WTC11 (cell line): ENCODE measurements at regions not wholly inside any gene's neighbourhood (a gene's known extent, or its start where the extent isn't known, plus 50 kb on each side); places are given as distances from the start of the nearest gene placed in this dataset.
A peak's percentile ranks its signal among the peaks of the same experiment; 100 is the strongest.

Experiments used
- ATAC-seq: fragments of 200-7000 bp; cut with Tn5 transposase; 2 replicates; pipeline ENCODE4 v1.10.0; 2021; ENCODE audit warnings: mild to moderate bottlenecking, moderate library complexity
- CTCF ChIA-PET: fragments of 300-600 bp; sonication (Branson Sonifier 250); formaldehyde crosslinking; loops from one replicate; lab custom pipeline; 2021; ENCODE audit warnings: antibody characterized with exemption; lab: Charles Lee
- POLR2A ChIA-PET: fragments of 350-600 bp; sonication (Branson Sonifier 250); formaldehyde crosslinking; loops from one replicate; lab custom pipeline; 2021; ENCODE audit warnings: antibody characterized with exemption; lab: Charles Lee
- DNase-seq: peaks from one replicate; pipeline ENCODE4 v3.0.0; 2021; ENCODE audit warnings: low spot score
- H3K27ac Mint-ChIP-seq: 2 replicates; pipeline ENCODE4 v1.8.0; 2021; ENCODE audit warnings: mixed read lengths
- H3K27me3 Mint-ChIP-seq: 2 replicates; pipeline ENCODE4 v1.8.0; 2021; ENCODE audit warnings: low read depth, mild to moderate bottlenecking, moderate library complexity, mixed read lengths
- H3K36me3 Mint-ChIP-seq: 2 replicates; pipeline ENCODE4 v1.8.0; 2021; ENCODE audit warnings: mixed read lengths
- H3K4me1 Mint-ChIP-seq: 2 replicates; pipeline ENCODE4 v1.8.0; 2022; ENCODE audit warnings: mixed read lengths
- H3K4me3 Mint-ChIP-seq: 2 replicates; pipeline ENCODE4 v1.8.0; 2021; ENCODE audit warnings: mild to moderate bottlenecking, moderate library complexity, mixed read lengths
- H3K9me3 Mint-ChIP-seq: 2 replicates; pipeline ENCODE4 v1.8.0; 2021; ENCODE audit warnings: mixed read lengths
- CBFB ChIP-seq: sonication (generic); formaldehyde crosslinking; IDR thresholded peaks from 2 replicates; pipeline ENCODE4 v1.8.1; 2022; ENCODE audit warnings: mild to moderate bottlenecking, low read depth, missing genetic modification reagents
- CTCF ChIP-seq: fragments of 200-600 bp; IDR thresholded peaks from 2 replicates; pipeline ENCODE4 v1.8.0; 2022; ENCODE audit warnings: antibody characterized with exemption
- E2F4 ChIP-seq: sonication (generic); formaldehyde crosslinking; IDR thresholded peaks from 2 replicates; pipeline ENCODE4 v1.8.1; 2022; ENCODE audit warnings: low read depth, mild to moderate bottlenecking, moderate library complexity, missing genetic modification reagents, borderline replicate concordance
- EMX1 ChIP-seq: fragments of 250-450 bp; sonication (Bioruptor Pico); IDR thresholded peaks from 2 replicates; pipeline ENCODE4 v1.8.0; 2021; ENCODE audit warnings: mild to moderate bottlenecking
- ETV6 ChIP-seq: sonication (generic); formaldehyde crosslinking; IDR thresholded peaks from 2 replicates; pipeline ENCODE4 v1.8.1; 2022; ENCODE audit warnings: mild to moderate bottlenecking, missing genetic modification reagents
- NFYB ChIP-seq: sonication (generic); formaldehyde crosslinking; conservative IDR thresholded peaks from 2 replicates; pipeline ENCODE4 v1.8.0; 2022; ENCODE audit warnings: low read depth, missing genetic modification reagents
- NR1H2 ChIP-seq: sonication (generic); formaldehyde crosslinking; IDR thresholded peaks from 2 replicates; pipeline ENCODE4 v1.9.0; 2021; ENCODE audit warnings: mild to moderate bottlenecking, moderate library complexity, missing genetic modification reagents
- NR2C2 ChIP-seq: sonication (generic); formaldehyde crosslinking; IDR thresholded peaks from 2 replicates; pipeline ENCODE4 v1.8.0; 2022; ENCODE audit warnings: mild to moderate bottlenecking, missing genetic modification reagents
- RORB ChIP-seq: fragments of 250-450 bp; sonication (Bioruptor Pico); IDR thresholded peaks from 2 replicates; pipeline ENCODE4 v1.9.0; 2021; ENCODE audit warnings: mild to moderate bottlenecking
- SOX15 ChIP-seq: fragments of 250-450 bp; sonication (Bioruptor Pico); IDR thresholded peaks from 2 replicates; pipeline ENCODE4 v1.9.0; 2021; ENCODE audit warnings: mild to moderate bottlenecking
- TEAD1 ChIP-seq: sonication (generic); formaldehyde crosslinking; IDR thresholded peaks from 2 replicates; pipeline ENCODE4 v1.8.0; 2022; ENCODE audit warnings: mild to moderate bottlenecking, missing genetic modification reagents
- ZNF219 ChIP-seq: sonication (generic); formaldehyde crosslinking; IDR thresholded peaks from 2 replicates; pipeline ENCODE4 v1.8.0; 2023; ENCODE audit warnings: missing genetic modification reagents, mild to moderate bottlenecking, borderline replicate concordance
- ZNF281 ChIP-seq: sonication (generic); formaldehyde crosslinking; IDR thresholded peaks from 2 replicates; pipeline ENCODE4 v1.8.0; 2023; ENCODE audit warnings: mild to moderate bottlenecking, missing genetic modification reagents
- ZNF396 ChIP-seq: fragments of 250-450 bp; sonication (Bioruptor Pico); IDR thresholded peaks from 2 replicates; pipeline ENCODE4 v1.8.0; 2021; ENCODE audit warnings: mild to moderate bottlenecking, moderate library complexity, borderline replicate concordance
- ZNF423 ChIP-seq: fragments of 250-450 bp; sonication (Bioruptor Pico); IDR thresholded peaks from 2 replicates; pipeline ENCODE4 v2.1.2; 2022; ENCODE audit warnings: mild to moderate bottlenecking, moderate library complexity
- TF ChIP-seq, protein P1 (sequence below): sonication (generic); formaldehyde crosslinking; conservative IDR thresholded peaks from 2 replicates; pipeline ENCODE4 v1.8.1; 2022; ENCODE audit warnings: mild to moderate bottlenecking, missing genetic modification reagents
- TF ChIP-seq, protein P2 (sequence below): sonication (generic); formaldehyde crosslinking; IDR thresholded peaks from 2 replicates; pipeline ENCODE4 v1.8.0; 2022; ENCODE audit warnings: mild to moderate bottlenecking, missing genetic modification reagents
- TF ChIP-seq, protein P3 (sequence below): sonication (generic); formaldehyde crosslinking; IDR thresholded peaks from 2 replicates; pipeline ENCODE4 v1.8.1; 2022; ENCODE audit warnings: mild to moderate bottlenecking, moderate library complexity, missing genetic modification reagents
- TF ChIP-seq, protein P4 (sequence below): sonication (generic); formaldehyde crosslinking; IDR thresholded peaks from 2 replicates; pipeline ENCODE4 v1.8.0; 2022; ENCODE audit warnings: mild to moderate bottlenecking, missing genetic modification reagents
- TF ChIP-seq, protein P5 (sequence below): sonication (generic); formaldehyde crosslinking; IDR thresholded peaks from 2 replicates; pipeline ENCODE4 v1.8.1; 2022; ENCODE audit warnings: missing genetic modification reagents, borderline replicate concordance
- TF ChIP-seq, protein P6 (sequence below): sonication (generic); formaldehyde crosslinking; IDR thresholded peaks from 2 replicates; pipeline ENCODE4 v1.8.1; 2023; ENCODE audit warnings: mild to moderate bottlenecking, moderate library complexity, missing genetic modification reagents

- Mint-ChIP-seq H3K27ac (no peak overlapping the region), H3K4me3 (peak overlapping the region; percentile 76), H3K4me1 (peaks cover 24% of the 10 kb centered on the region), H3K36me3 (no peaks in the 10 kb centered on the region), H3K27me3 (peaks cover 30% of the 10 kb centered on the region), H3K9me3 (0 out of 2 replicates have a peak, but pooled peaks cover 3% of the 10 kb centered on the region)
- POLR2A ChIA-PET: interaction anchor here (1.1 kb wide), 1 partner anchor 53 kb away, joined by 9 read pairs; no protein-coding TSS in a partner anchor
- DNase-seq (no peak), ATAC-seq (no peak)
- TF ChIP-seq E2F4 (CRISPR knock-in tag) (no peak), TEAD1 (CRISPR knock-in tag) (no peak), ZNF396 (CRISPR knock-in tag) (no peak), NR2C2 (no peak), ZNF281 (CRISPR knock-in tag) (no peak), RORB (CRISPR knock-in tag) (no peak), NR1H2 (CRISPR knock-in tag) (no peak), EMX1 (CRISPR knock-in tag) (no peak), NFYB (CRISPR knock-in tag) (no peak), SOX15 (CRISPR knock-in tag) (no peak), ZNF219 (CRISPR knock-in tag) (no peak)
- TF ChIP-seq, protein P1, sequence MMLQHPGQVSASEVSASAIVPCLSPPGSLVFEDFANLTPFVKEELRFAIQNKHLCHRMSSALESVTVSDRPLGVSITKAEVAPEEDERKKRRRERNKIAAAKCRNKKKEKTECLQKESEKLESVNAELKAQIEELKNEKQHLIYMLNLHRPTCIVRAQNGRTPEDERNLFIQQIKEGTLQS (CRISPR knock-in tag): no peak
- TF ChIP-seq, protein P2, sequence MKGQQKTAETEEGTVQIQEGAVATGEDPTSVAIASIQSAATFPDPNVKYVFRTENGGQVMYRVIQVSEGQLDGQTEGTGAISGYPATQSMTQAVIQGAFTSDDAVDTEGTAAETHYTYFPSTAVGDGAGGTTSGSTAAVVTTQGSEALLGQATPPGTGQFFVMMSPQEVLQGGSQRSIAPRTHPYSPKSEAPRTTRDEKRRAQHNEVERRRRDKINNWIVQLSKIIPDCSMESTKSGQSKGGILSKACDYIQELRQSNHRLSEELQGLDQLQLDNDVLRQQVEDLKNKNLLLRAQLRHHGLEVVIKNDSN: no peak
- TF ChIP-seq, protein P3, sequence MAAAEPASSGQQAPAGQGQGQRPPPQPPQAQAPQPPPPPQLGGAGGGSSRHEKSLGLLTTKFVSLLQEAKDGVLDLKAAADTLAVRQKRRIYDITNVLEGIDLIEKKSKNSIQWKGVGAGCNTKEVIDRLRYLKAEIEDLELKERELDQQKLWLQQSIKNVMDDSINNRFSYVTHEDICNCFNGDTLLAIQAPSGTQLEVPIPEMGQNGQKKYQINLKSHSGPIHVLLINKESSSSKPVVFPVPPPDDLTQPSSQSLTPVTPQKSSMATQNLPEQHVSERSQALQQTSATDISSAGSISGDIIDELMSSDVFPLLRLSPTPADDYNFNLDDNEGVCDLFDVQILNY (CRISPR knock-in tag): no peak
- CTCF ChIA-PET: interaction anchor here (0.6 to 5.6 kb wide), 33 partner anchors 9 to 517 kb away, joined by 3 to 189 read pairs (median 4); no protein-coding TSS in a partner anchor
Observed at GRCh38 chr17:21510686-21511362, 134.7 kb downstream of the KCNJ12 start.

GRCh38 chr17:21511363-21512195, 135.4 kb downstream of the KCNJ12 start:
- POLR2A ChIA-PET: interaction anchor here (0.7 to 1.1 kb wide), 2 partner anchors 54 to 225 kb away, joined by 4 to 9 read pairs; no protein-coding TSS in a partner anchor
- Mint-ChIP-seq H3K36me3 (no peaks in the 10 kb centered on the region), H3K4me3 (peak overlapping the region; percentile 76), H3K4me1 (peaks cover 28% of the 10 kb centered on the region), H3K9me3 (0 out of 2 replicates have a peak, but pooled peaks cover 3% of the 10 kb centered on the region), H3K27ac (no peak overlapping the region), H3K27me3 (peaks cover 30% of the 10 kb centered on the region)
- DNase-seq (peak; percentile 90), ATAC-seq (peak; percentile 91)
- CTCF ChIA-PET: interaction anchor here (0.6 to 5.6 kb wide), 36 partner anchors 10 to 518 kb away, joined by 3 to 189 read pairs (median 4); no protein-coding TSS in a partner anchor
- TF ChIP-seq NR2C2: no peak
- TF ChIP-seq, protein P4, sequence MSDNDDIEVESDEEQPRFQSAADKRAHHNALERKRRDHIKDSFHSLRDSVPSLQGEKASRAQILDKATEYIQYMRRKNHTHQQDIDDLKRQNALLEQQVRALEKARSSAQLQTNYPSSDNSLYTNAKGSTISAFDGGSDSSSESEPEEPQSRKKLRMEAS (CRISPR knock-in tag): peak; percentile 25; the same call in 1 of the 2 replicates
- no peak for TF ChIP-seq CBFB (CRISPR knock-in tag)
- peak; percentile 60 for TF ChIP-seq ZNF423
- TF ChIP-seq, protein P5, sequence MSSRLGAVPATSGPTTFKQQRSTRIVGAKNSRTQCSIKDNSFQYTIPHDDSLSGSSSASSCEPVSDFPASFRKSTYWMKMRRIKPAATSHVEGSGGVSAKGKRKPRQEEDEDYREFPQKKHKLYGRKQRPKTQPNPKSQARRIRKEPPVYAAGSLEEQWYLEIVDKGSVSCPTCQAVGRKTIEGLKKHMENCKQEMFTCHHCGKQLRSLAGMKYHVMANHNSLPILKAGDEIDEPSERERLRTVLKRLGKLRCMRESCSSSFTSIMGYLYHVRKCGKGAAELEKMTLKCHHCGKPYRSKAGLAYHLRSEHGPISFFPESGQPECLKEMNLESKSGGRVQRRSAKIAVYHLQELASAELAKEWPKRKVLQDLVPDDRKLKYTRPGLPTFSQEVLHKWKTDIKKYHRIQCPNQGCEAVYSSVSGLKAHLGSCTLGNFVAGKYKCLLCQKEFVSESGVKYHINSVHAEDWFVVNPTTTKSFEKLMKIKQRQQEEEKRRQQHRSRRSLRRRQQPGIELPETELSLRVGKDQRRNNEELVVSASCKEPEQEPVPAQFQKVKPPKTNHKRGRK (CRISPR knock-in tag): no peak
- TF ChIP-seq CTCF: peak; percentile 44; the same call in 1 of the 2 replicates
- TF ChIP-seq ETV6 (CRISPR knock-in tag): no peak
- TF ChIP-seq, protein P6, sequence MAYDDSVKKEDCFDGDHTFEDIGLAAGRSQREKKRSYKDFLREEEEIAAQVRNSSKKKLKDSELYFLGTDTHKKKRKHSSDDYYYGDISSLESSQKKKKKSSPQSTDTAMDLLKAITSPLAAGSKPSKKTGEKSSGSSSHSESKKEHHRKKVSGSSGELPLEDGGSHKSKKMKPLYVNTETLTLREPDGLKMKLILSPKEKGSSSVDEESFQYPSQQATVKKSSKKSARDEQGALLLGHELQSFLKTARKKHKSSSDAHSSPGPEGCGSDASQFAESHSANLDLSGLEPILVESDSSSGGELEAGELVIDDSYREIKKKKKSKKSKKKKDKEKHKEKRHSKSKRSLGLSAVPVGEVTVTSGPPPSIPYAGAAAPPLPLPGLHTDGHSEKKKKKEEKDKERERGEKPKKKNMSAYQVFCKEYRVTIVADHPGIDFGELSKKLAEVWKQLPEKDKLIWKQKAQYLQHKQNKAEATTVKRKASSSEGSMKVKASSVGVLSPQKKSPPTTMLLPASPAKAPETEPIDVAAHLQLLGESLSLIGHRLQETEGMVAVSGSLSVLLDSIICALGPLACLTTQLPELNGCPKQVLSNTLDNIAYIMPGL: peak; percentile 68
